ENCODE measurements at regions not wholly inside any gene's neighbourhood (a gene's known extent, or its start where the extent isn't known, plus 50 kb on each side); places are given as distances from the start of the nearest gene placed in this dataset.

DNA sequence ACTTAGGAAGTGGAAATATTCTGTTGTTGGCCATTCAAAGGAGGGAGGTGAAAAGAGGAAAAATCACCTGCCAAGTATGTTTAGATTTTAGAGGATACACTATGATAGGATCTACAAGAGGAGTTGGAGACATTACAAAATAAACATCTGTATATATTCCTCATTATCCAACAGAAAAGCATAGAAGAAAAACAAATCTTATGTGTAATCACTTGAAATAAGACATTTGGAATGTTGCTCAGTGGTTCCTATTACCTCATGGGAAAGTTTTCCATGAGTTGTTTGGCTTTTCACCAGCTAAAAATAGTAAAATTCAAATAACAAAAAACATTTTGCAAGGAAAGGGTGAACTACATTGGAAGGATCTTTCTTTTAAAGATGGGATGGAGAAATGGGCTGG, 76.7 kb upstream of the CARMIL1 start:
- H3K18ac ChIP-seq (ENCODE audit: low read depth, low read length): 0 out of 2 replicates have a peak overlapping the region, but pooled peaks have one; percentile 17
- peak overlapping the region; percentile 40 for H2BK5ac ChIP-seq (ENCODE audit: low read depth, low read length, poor library complexity, severe bottlenecking)
- ATAC-seq (ENCODE audit: low read depth) (peak; percentile 83), DNase-seq (peak; percentile 89)
- H3K27me3 ChIP-seq (ENCODE audit: control insufficient read depth, insufficient read depth, low read length): no peaks in the 10 kb centered on the region
- H3K56ac ChIP-seq (ENCODE audit: extremely low read depth, insufficient read depth, low read length): no peak overlapping the region
- no peaks in the 10 kb centered on the region for H3K36me3 ChIP-seq (ENCODE audit: control insufficient read depth, insufficient read depth, low read length)
- no peaks in the 10 kb centered on the region for H3K79me1 ChIP-seq (ENCODE audit: low read depth in 1 of 2, low read length in 2 of 2)
- H2BK15ac ChIP-seq (ENCODE audit: low read depth, low read length): peak overlapping the region; percentile 77; the same call in 1 of the 3 replicates
- no peak overlapping the region for H3K4me2 ChIP-seq (ENCODE audit: low read depth, low read length)
- no peaks in the 10 kb centered on the region for H4K20me1 ChIP-seq (ENCODE audit: insufficient read depth, low read length)
- POLR2A ChIA-PET (ENCODE audit: unreplicated experiment): no interaction called here
- no peak overlapping the region for H4K8ac ChIP-seq (ENCODE audit: low read depth in 2 of 2, low read length in 2 of 2)
- in situ Hi-C loops (cut with MboI; ENCODE audit: low sequenced_read_pairs) (no loop called here), dilution Hi-C loops (cut with HindIII; ENCODE audit: low sequenced_read_pairs, unreplicated experiment) (no loop called here), intact Hi-C loops (cut with micrococcal nuclease) (no loop called here)
- H3K9ac ChIP-seq (ENCODE audit: low read depth, low read length): no peak overlapping the region
- no peak overlapping the region for H2AK9ac ChIP-seq (replicated peaks; ENCODE audit: low read depth, low read length, poor library complexity)
- H4K5ac ChIP-seq (ENCODE audit: low read depth, low read length): no peak overlapping the region
- H3K4me3 ChIP-seq (ENCODE audit: insufficient read depth, low read depth, low read length): no peak overlapping the region
- no peaks in the 10 kb centered on the region for H3K4me1 ChIP-seq (ENCODE audit: control insufficient read depth, insufficient read depth, low read length)
- H3K4ac ChIP-seq (ENCODE audit: low read depth, low read length): no peak overlapping the region; the same call in 1 of the 2 replicates
- H2AFZ ChIP-seq (replicated peaks; ENCODE audit: low read length, poor library complexity): no peak overlapping the region
- no peak overlapping the region for H2AK5ac ChIP-seq (ENCODE audit: low read depth, low read length)
- H3K9me1 ChIP-seq (ENCODE audit: insufficient read depth, low read length): no peaks in the 10 kb centered on the region
- H3K23ac ChIP-seq (ENCODE audit: low read depth, low read length): no peak overlapping the region
- TF ChIP-seq NFE2L2 (IDR thresholded peaks at IDR 0.05; ENCODE audit: low read depth, low read length) (no peak), CEBPB (IDR thresholded peaks at IDR 0.05; ENCODE audit: low read depth, low read length) (peak; percentile 49; the same call in 1 of the 2 replicates)
- H2BK20ac ChIP-seq (ENCODE audit: low read depth, low read length): no peak overlapping the region; the same call in 1 of the 2 replicates
- no TSS peak for BruUV-seq (replicated peaks)
- peak overlapping the region; percentile 37; the same call in 1 of the 2 replicates for H3K27ac ChIP-seq (ENCODE audit: insufficient read depth, low read length)
- peaks cover 2% of the 10 kb centered on the region for H3K9me3 ChIP-seq (ENCODE audit: control insufficient read depth, insufficient read depth, low read length)
- no peak overlapping the region for H3K14ac ChIP-seq (replicated peaks; ENCODE audit: low read depth, low read length)
- no peak overlapping the region for H2BK120ac ChIP-seq (ENCODE audit: low read depth, low read length)
- CTCF ChIA-PET: interaction anchor here (0.6 kb wide), 1 partner anchor 30 kb away, joined by 3 read pairs; no protein-coding TSS in a partner anchor
- no peak overlapping the region for H4K91ac ChIP-seq (ENCODE audit: insufficient read depth, low read depth, low read length)

Data from IMR-90 (cell line).